ENCODE measurements at regions not wholly inside any gene's neighbourhood (a gene's known extent, or its start where the extent isn't known, plus 50 kb on each side); places are given as distances from the start of the nearest gene placed in this dataset.
A peak's percentile ranks its signal among the peaks of the same experiment; 100 is the strongest.
"Not testable (repeated sequence)": the region's sequence is repeated elsewhere in the genome, so short reads cannot be mapped to it uniquely, and the experiment has no call there.

DNA sequence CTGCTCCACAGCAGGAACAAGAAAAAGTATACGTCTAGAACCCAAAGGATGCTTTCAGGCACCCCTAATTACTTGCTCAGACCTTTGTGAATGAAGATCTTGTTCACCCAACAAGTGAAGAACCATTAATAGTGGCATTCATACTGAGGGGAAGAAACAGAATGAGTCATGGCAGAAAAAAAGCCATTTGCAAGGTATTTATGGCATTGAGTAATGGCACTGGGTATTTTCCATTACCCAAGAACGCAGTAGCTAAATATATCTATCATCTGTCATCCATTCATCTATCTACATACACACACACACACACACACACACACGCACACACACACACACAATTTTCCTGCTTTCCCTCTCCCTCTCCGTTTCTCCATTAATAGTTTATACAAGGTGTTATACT lies 56.4 kb upstream of the XIRP2 start:
- ATAC-seq (no peak), DNase-seq (no peak)
- intact Hi-C loops (cut with DNase I), result no loop called here

- intact Hi-C loops (cut with DNase I), result no loop called here
- no peak for DNase-seq
- ATAC-seq, result no peak
These were observed 62.4 kb upstream of the XIRP2 start for GRCh38 chr2:166825914-166826313.

- DNase-seq (no peak), ATAC-seq (no peak)
- intact Hi-C loops (cut with DNase I), result no loop called here
These were observed 73.9 kb upstream of the XIRP2 start for GRCh38 chr2:166814335-166814734.

- ATAC-seq (no peak), DNase-seq (no peak)
- intact Hi-C loops (cut with DNase I), result no loop called here
These were observed 76.0 kb upstream of the XIRP2 start for GRCh38 chr2:166812166-166812891.

DNA sequence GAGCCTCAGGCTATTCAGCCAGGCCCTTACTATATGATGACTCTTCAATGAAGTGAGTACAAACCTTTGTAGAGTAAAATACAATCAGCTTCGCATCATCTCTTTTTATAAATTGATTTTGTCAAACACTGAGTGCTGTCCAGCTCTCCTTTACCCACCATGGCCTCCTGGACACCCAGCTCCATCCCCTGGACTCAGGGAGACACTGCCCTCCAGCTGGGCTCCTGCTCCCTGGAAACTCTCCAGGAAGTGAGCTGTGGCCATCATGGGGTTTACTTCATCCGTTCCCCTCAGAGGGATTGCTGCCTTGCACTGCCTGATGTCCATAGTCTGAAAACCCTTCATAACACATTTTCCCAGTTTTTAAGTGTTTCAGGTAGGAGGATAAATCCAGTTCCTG lies 82.5 kb upstream of the XIRP2 start:
- DNase-seq, result no peak
- intact Hi-C loops (cut with DNase I), result no loop called here
- ATAC-seq, result no peak

GRCh38 chr2:166803373-166804000 lies 84.8 kb upstream of the XIRP2 start:
- peak in 1 of 2 donors; percentile 47 for ATAC-seq
- intact Hi-C loops (cut with DNase I), result no loop called here
- DNase-seq, result no peak

DNA sequence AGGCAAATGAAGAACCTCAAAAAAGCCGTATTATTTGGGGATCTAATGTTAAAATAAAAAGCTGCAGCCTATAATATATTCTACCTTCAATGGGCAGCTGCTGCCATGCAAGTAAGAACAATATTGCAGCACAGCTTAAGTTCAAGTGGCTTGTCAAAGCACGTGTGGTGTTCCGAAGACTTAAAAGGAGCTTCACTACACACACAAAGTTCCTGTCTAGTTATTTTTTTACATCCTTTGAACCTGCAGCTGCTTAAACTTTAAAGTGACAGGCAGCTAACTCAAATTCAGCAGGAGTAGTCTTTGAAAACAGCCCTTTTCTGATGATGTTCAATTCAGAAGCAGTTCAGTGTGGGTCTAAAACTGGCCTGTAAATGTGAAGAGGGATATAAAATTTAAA lies 85.8 kb upstream of the XIRP2 start:
- ATAC-seq (no peak), DNase-seq (no peak)
- intact Hi-C loops (cut with DNase I), result no loop called here

DNA sequence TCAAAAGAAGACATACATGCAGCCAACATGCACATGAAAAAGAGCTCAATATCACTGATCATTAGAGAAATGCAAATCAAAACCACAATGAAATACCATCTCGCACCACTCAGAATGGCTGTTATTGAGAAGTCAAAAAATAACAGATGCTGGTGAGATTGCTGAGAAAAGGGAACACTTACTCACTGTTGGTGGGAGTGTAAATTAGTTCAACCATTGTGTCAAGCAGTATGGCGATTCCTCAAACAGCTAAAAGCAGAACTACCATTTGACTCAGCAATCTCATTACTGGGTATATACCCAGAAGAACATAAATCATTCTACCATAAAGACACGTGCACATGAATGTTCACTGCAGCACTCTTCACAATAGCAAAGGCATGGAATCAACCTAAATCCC lies 95.5 kb upstream of the XIRP2 start:
- DNase-seq (no peak), ATAC-seq (no peak)

GRCh38 chr2:166786707-166787106 lies 101.6 kb upstream of the XIRP2 start:
- ATAC-seq (no peak), DNase-seq (no peak)
- intact Hi-C loops (cut with DNase I), result no loop called here

More for the DNA sequence above, 95.5 kb upstream of the XIRP2 start:
- intact Hi-C loops (cut with DNase I), result no loop called here

DNA sequence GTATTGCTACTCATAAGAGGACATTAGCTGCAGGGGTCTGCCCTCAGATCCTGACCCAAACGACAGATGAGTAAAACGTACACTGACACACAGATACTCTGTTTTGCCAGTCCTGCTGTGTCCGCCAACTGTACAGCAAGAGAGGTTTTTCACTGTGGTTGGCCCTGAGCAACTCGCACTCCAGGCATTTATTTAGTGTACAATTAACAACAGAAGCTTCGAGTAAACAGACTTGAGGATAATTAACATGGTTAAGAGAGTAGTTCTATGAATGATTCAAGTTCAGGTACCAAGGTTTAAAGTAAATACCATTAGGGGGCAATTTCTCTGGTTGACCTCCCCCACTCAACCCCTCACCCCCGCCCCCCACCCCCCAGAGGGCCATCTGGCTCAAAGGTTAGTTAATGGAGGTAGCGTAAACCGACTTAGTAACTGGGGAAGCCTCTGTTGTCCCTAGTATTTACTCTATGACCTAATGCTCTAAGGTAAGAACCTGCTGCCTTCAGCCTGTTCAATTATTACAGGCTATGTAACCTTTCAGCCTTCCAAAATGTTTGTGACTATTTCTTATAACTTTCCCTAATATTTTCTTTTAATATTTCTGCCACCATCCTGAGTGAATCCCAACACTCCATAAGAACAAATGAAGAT lies 103.9 kb upstream of the XIRP2 start:
- no peak for DNase-seq
- intact Hi-C loops (cut with DNase I), result no loop called here
- no peak for ATAC-seq

- DNase-seq, result no peak
- intact Hi-C loops (cut with DNase I), result no loop called here
- ATAC-seq, result no peak
These were observed 113.1 kb upstream of the XIRP2 start for GRCh38 chr2:166775176-166775575.

DNA sequence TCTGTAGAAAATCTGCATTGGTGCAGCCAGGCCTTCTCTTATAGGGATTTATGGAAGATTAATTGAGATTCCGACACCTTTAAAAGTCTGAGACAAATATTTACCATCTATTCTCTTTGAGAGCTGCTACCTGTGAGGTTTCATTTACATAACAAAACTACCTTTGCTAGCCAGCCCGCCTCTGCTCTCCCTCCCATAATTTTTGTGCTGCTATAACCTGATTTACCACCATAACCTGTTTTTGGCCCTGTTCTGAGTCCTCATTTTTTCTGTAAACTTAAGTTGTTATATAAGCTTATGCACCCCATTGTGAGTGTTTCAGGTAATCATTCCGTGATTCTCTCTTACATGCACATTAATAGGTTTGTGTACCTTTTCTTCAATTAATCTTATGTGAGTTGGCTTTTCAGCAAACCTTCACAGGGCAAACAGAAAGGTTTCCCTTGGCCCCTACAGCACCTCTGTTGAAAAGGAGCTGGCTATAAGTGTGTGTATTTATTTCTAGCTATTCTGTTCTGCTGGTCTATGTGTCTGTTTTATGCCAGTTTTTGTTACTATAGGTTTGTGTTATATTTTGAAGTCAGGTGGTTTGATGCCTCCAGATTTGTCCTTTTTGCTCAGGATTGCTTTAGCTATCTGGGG lies 114.9 kb upstream of the XIRP2 start:
- ATAC-seq (no peak), DNase-seq (no peak)
- intact Hi-C loops (cut with DNase I), result no loop called here

- no peak for ATAC-seq
- intact Hi-C loops (cut with DNase I), result no loop called here
These were observed 119.7 kb upstream of the XIRP2 start for GRCh38 chr2:166768393-166769123.

DNA sequence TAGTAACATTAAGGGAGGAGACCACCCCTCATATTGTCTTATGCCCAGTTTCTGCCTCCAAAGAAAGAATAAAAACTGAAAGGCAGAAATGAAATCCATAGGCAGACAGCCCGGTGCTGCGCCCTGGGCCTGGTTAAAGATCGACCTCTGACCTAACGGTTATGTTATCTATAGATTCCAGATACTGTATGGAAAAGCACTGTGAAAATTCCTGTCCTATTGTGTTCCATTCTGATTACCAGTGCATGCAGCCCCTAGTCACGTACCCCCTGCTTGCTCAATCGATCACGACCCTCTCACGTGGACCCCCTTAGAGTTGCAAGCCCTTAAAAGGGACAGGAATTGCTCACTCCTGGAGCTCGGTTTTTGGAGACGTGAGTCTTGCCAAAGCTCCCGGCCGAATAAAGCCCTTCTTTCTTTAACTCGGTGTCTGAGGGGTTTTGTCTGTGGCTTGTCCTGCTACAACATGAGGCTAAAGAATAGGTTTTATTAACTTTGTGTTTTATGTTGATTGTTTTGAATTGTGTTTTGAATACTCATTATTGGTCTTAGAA lies 121.4 kb upstream of the XIRP2 start:
- ATAC-seq; DNase-seq; intact Hi-C loops (cut with DNase I): not testable (repeated sequence)

More at GRCh38 chr2:166768393-166769123, 119.7 kb upstream of the XIRP2 start:
- DNase-seq, result no peak

DNA sequence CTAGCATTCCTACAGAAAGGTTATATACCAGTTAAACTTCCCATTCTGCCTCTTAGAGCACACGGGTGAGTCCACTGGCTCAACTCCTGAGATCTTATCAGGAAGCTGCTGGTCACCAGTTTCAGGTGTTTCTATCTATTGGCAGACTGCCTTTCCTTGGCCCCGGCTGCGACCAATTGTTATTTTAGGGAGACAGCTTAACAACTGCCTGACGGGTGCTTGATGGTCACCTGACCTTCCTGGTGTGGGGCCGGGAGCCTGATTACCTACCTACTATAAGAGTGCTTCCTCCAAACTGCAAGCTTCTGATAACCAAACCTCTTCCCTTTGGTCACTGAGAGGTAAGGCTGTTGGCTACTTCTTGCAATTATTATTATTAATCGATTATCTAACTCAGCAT lies 122.1 kb upstream of the XIRP2 start:
- no peak for DNase-seq
- intact Hi-C loops (cut with DNase I), result no loop called here

GRCh38 chr2:166765141-166765540 lies 123.1 kb upstream of the XIRP2 start:
- intact Hi-C loops (cut with DNase I), result no loop called here
- DNase-seq, result no peak
- ATAC-seq, result no peak

More for the DNA sequence above, 122.1 kb upstream of the XIRP2 start:
- no peak for ATAC-seq

DNA sequence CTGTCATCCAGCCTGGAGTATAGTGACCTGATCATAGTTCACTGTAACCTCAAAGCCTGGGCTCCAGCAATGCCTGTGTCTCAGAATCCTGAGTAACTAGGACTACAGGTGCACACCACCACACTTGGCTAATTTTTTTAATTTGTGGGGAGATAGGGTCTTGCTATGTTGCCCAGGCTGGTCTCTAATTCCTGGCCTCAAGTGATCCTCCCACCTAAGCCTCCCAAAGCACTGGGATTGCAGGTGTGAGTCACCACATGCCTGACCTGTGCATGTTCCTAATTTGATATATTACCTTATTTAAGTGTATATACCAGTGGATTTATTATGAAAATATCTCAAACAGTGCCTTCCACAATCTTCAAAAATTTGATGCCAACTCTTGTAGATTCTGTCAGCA lies 123.6 kb upstream of the XIRP2 start:
- intact Hi-C loops (cut with DNase I), result no loop called here
- no peak for ATAC-seq
- no peak for DNase-seq

DNA sequence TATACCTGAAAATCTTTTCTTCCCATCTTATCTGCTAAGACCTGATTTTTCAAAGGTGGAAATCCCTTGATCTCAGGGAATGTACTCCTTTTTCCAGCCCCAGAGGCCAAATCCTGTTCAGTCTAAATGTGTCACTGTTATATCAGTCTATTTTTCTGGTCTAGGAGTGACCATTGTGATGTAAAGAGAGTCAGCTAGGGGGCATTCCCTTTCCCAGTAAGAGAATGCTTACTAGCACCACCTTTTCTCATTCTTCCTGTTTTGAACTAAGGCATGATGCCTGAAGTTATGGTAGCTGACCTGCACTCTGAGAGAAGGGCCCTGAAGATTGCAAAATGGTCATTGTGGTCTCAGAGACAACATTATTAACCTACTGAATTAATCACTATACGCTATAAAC lies 124.1 kb upstream of the XIRP2 start:
- intact Hi-C loops (cut with DNase I), result no loop called here
- DNase-seq (no peak), ATAC-seq (no peak)

DNA sequence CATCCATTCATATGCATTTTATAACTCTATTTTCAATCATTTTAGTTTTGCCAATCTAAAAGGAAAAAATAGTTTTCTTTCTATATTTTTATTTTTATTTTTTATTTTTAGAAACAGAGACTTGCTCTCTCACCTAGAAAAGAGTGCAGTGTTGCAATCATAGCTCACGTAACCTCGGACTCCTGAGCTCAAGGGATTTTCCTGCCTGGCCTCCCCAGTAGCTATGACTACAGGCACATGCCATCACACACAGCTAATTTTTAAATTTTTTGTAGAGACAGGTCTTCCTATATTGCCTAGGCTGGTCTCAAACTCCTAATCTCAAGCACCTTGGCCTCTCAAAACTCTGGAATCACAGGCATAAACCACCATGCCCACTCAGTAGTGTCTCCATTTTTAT lies 125.5 kb upstream of the XIRP2 start:
- intact Hi-C loops (cut with DNase I), result no loop called here
- ATAC-seq (no peak), DNase-seq (no peak)
